ENCODE measurements at regions not wholly inside any gene's neighbourhood (a gene's known extent, or its start where the extent isn't known, plus 50 kb on each side); places are given as distances from the start of the nearest gene placed in this dataset.

- no peaks in the 10 kb centered on the region for H3K4me1 ChIP-seq (ENCODE audit: control insufficient read depth, insufficient read depth, low read length)
- no peak overlapping the region for H2AK9ac ChIP-seq (replicated peaks; ENCODE audit: low read depth, low read length, poor library complexity)
- dilution Hi-C loops (cut with HindIII; ENCODE audit: low sequenced_read_pairs, unreplicated experiment) (no loop called here), intact Hi-C loops (cut with micrococcal nuclease) (no loop called here), in situ Hi-C loops (cut with MboI; ENCODE audit: low sequenced_read_pairs) (no loop called here)
- no peak overlapping the region for H3K4me3 ChIP-seq (ENCODE audit: insufficient read depth, low read depth, low read length)
- H4K20me1 ChIP-seq (ENCODE audit: insufficient read depth, low read length) = no peaks in the 10 kb centered on the region
- ATAC-seq (ENCODE audit: low read depth) = no peak
- H2BK5ac ChIP-seq (ENCODE audit: low read depth, low read length, poor library complexity, severe bottlenecking) = no peak overlapping the region
- H3K9me3 ChIP-seq (ENCODE audit: control insufficient read depth, insufficient read depth, low read length) = no peaks in the 10 kb centered on the region
- H3K18ac ChIP-seq (ENCODE audit: low read depth, low read length) = no peak overlapping the region
- TF ChIP-seq NFE2L2 (IDR thresholded peaks at IDR 0.05; ENCODE audit: low read depth, low read length) (no peak), RAD21 (IDR thresholded peaks at IDR 0.05; ENCODE audit: low read length) (no peak), SMC3 (IDR thresholded peaks at IDR 0.05; ENCODE audit: low read depth, low read length) (no peak), USF2 (IDR thresholded peaks at IDR 0.05; ENCODE audit: low read depth, low read length) (no peak), MAZ (IDR thresholded peaks at IDR 0.05; ENCODE audit: borderline replicate concordance, low read depth, low read length) (no peak), POLR2A (IDR thresholded peaks at IDR 0.05; ENCODE audit: low read depth, low read length) (no peak), BHLHE40 (IDR thresholded peaks at IDR 0.05; ENCODE audit: low read depth, low read length) (no peak), MAFK (IDR thresholded peaks at IDR 0.05; ENCODE audit: low read depth, low read length) (no peak), CTCF (conservative IDR thresholded peaks at IDR 0.05; ENCODE audit: low read depth, low read length) (no peak), CEBPB (IDR thresholded peaks at IDR 0.05; ENCODE audit: low read depth, low read length) (no peak), ELK1 (IDR thresholded peaks at IDR 0.05; ENCODE audit: borderline replicate concordance, low read depth, low read length) (no peak), FOS (IDR thresholded peaks at IDR 0.05; ENCODE audit: low read depth, low read length) (no peak), MXI1 (IDR thresholded peaks at IDR 0.05; ENCODE audit: borderline replicate concordance, low read depth, low read length) (no peak), CHD1 (IDR thresholded peaks at IDR 0.05; ENCODE audit: low read depth, low read length) (no peak)
- no peaks in the 10 kb centered on the region for H3K79me1 ChIP-seq (ENCODE audit: low read depth in 1 of 2, low read length in 2 of 2)
- H3K9me1 ChIP-seq (ENCODE audit: insufficient read depth, low read length) = no peaks in the 10 kb centered on the region
- H3K4ac ChIP-seq (ENCODE audit: low read depth, low read length) = no peak overlapping the region
- WGBS, 2 experiments (ENCODE audit: extremely low coverage in 2 of 2, insufficient read length in 1 of 2) = 0% methylated on average over 1 of the region's 5 CpGs; no CpG with 5 or more reads in 1 of the 2 experiments
- BruUV-seq (replicated peaks) = no TSS peak
- no peak overlapping the region for H4K91ac ChIP-seq (ENCODE audit: insufficient read depth, low read depth, low read length)
- ChIA-PET POLR2A (ENCODE audit: unreplicated experiment) (no interaction called here), CTCF (no interaction called here)
- H3K4me2 ChIP-seq (ENCODE audit: low read depth, low read length) = no peak overlapping the region
- no peak overlapping the region for H3K9ac ChIP-seq (ENCODE audit: low read depth, low read length)
- no peak overlapping the region for H3K23ac ChIP-seq (ENCODE audit: low read depth, low read length)
- no peak overlapping the region for H4K8ac ChIP-seq (ENCODE audit: low read depth in 2 of 2, low read length in 2 of 2)
- no peaks in the 10 kb centered on the region for H3K36me3 ChIP-seq (ENCODE audit: control insufficient read depth, insufficient read depth, low read length)
- no peak overlapping the region for H3K27ac ChIP-seq (ENCODE audit: insufficient read depth, low read length)
- H2BK20ac ChIP-seq (ENCODE audit: low read depth, low read length) = no peak overlapping the region
- H2AFZ ChIP-seq (replicated peaks; ENCODE audit: low read length, poor library complexity) = peak overlapping the region; percentile 35
- no peak overlapping the region for H2BK120ac ChIP-seq (ENCODE audit: low read depth, low read length)
- no peak overlapping the region for H3K56ac ChIP-seq (ENCODE audit: extremely low read depth, insufficient read depth, low read length)
- no peaks in the 10 kb centered on the region for H3K27me3 ChIP-seq (ENCODE audit: control insufficient read depth, insufficient read depth, low read length)
- no peak overlapping the region for H2AK5ac ChIP-seq (ENCODE audit: low read depth, low read length)
- no peak overlapping the region for H2BK15ac ChIP-seq (ENCODE audit: low read depth, low read length)
- no peak for DNase-seq
- no peak overlapping the region for H3K14ac ChIP-seq (replicated peaks; ENCODE audit: low read depth, low read length)
- no peak overlapping the region for H4K5ac ChIP-seq (ENCODE audit: low read depth, low read length)
These were observed 212.4 kb upstream of the MTPN start for GRCh38 chr7:136189506-136189998.
